IPS-18c (cell line): ENCODE measurements at regions not wholly inside any gene's neighbourhood (a gene's known extent, or its start where the extent isn't known, plus 50 kb on each side); places are given as distances from the start of the nearest gene placed in this dataset.
"Not testable (repeated sequence)": the region's sequence is repeated elsewhere in the genome, so short reads cannot be mapped to it uniquely, and the experiment has no call there.

ENCODE experiments used
- H3K4me3 ChIP-seq: 2 replicates; pipeline ENCODE4 v1.7.0; 2013; ENCODE audit warnings: low read depth, mild to moderate bottlenecking, low read length, moderate library complexity; ENCODE audit not compliant: insufficient read depth
- H3K9me3 ChIP-seq: one replicate; pipeline ENCODE4 v1.6.1; 2013; ENCODE audit warnings: mild to moderate bottlenecking, low read length, moderate library complexity; ENCODE audit not compliant: control insufficient read depth, insufficient read depth

GRCh38 chr12:115323223-115323905 is 639.4 kb upstream of the TBX3 start:
- Histone ChIP-seq H3K9me3 (no peaks in the 10 kb centered on the region), H3K4me3 (no peak overlapping the region)

- H3K4me3 ChIP-seq, result no peak overlapping the region
- no peaks in the 10 kb centered on the region for H3K9me3 ChIP-seq
Observed at GRCh38 chr12:115322275-115322674, 638.3 kb upstream of the TBX3 start.

DNA sequence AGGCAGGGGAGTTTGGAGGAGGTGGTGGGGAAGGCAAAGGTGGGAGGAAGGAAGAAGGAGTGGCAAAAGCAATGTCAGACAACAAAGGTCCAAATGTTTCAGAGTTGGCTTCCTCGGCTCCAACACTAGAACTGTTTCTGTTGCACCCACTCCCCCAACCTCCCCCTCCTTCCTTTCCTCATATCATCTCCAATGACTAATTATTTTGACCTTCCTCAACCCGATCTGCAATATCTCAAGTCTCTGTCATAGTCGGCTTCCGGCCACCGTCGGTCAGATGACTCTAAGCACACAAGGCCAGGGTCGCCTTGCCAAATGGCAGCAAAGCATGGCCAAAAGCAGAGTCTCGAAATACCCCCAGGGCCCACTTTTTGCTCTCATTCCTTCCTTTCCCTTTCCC is 637.0 kb upstream of the TBX3 start:
- H3K4me3 ChIP-seq, result no peak overlapping the region
- no peaks in the 10 kb centered on the region for H3K9me3 ChIP-seq

- Histone ChIP-seq H3K9me3 (no peaks in the 10 kb centered on the region), H3K4me3 (no peak overlapping the region)
Observed at GRCh38 chr12:115320451-115320850, 636.5 kb upstream of the TBX3 start.

DNA sequence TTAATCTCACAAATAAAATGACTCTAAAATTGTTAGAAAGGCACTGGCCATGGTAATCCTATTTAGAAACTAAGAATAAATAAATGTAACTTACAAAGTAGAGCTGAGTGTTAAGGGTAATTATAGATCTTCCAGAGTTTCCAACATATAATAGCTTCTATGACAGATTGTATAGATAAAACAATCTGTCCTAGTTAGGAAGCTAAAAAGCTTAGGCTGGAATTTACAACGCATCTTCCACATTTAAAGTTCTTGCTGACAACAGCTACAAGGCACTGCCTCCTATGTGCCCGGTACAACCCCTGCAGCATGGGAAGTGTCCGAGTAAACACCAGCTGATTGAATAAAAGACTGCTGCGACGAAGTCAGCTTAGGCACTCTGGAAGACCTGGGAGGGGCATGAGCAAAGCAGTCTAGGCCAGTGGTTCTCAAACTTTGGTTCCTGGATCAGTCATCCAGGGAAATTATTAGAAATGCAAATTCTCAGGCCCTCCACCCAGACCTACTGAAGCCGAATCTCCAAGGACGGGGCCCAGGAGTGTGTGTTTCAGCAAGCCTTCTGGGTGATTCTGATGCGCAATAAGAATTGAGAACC is 635.6 kb upstream of the TBX3 start:
- Histone ChIP-seq H3K4me3 (no peak overlapping the region), H3K9me3 (no peaks in the 10 kb centered on the region)

DNA sequence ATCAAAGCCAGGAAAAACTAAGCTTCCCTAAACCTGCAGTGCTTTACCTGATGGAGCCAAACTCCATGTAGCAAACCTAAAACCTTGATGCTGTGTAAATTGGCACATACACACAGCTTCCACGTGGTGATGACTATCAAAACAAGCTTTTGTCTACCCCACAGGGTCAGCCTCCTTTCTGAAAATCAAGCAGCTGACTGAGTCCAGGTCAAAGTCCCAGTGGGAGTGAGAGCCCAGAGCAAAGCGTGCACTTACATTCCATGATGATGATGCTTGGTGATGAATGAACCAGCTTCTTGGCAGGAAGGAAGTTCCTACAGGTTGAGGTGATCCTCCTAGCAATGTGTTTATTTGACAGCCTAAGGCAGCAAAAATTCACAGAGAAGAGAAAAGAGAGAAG is 630.0 kb upstream of the TBX3 start:
- Histone ChIP-seq H3K4me3 (no peak overlapping the region), H3K9me3 (no peaks in the 10 kb centered on the region)

GRCh38 chr12:115312901-115313300 is 628.9 kb upstream of the TBX3 start:
- Histone ChIP-seq H3K9me3 (no peaks in the 10 kb centered on the region), H3K4me3 (no peak overlapping the region)

DNA sequence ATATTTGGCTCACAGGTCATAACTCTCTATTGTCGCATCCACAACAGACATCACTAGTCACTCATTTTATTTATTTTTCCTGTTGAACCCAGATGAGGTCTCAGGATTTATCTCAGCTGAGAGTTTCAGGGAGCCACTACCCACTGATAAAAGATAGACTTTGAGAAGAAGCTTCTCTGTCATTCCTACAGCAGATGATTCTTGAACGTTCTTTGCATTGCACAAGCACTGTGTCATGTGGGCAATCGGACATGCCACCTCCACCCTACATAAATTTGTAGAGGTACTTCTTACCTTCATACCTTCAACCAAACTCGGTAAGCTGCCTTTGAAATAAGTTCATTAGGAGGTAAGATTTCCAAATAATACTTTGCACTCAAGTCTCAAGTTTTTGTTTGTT is 627.9 kb upstream of the TBX3 start:
- Histone ChIP-seq H3K9me3 (no peaks in the 10 kb centered on the region), H3K4me3 (no peak overlapping the region)

DNA sequence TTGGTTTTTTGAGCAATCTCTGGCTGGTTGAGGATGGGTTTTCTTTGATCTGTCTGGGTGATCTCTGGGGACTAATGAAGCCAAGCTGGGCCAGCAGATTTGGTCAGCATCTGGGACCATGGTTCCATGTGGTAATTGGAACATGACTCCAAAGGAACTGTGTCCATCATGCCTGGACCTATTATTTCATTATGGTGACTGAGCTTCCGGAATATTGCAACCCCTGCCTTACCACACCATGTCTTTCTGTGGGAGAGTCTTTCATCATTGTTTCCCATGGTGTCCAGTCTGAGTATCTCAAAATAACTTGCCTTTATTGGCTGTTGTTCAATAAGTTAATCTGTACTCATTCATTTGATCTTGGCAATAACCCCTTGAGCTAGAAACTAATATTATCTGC is 624.9 kb upstream of the TBX3 start:
- Histone ChIP-seq H3K9me3 (no peaks in the 10 kb centered on the region), H3K4me3 (no peak overlapping the region)

GRCh38 chr12:115306380-115306779 is 622.4 kb upstream of the TBX3 start:
- Histone ChIP-seq H3K9me3 (no peaks in the 10 kb centered on the region), H3K4me3 (no peak overlapping the region)

- H3K4me3 ChIP-seq, result no peak overlapping the region
- no peaks in the 10 kb centered on the region for H3K9me3 ChIP-seq
Observed at GRCh38 chr12:115305867-115306266, 621.9 kb upstream of the TBX3 start.

DNA sequence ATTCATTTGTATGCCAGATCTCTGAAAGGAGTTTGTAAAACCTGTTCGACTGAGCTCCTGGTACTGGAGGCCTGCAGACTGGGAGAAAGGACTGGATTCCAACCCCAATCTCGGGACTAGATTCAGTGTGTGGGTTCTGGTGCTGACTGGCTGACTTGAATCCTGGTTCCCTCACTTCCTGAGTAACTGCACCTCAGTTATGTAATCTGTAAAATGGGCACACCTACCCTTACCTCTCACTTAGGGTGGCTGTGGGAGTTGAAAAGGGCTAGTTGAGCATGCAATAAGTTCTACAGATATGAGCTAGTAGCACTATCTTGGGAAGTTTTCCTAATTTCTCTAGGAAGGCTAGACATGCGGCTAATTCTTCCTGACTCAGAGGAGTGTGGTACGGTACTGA is 621.3 kb upstream of the TBX3 start:
- no peaks in the 10 kb centered on the region for H3K9me3 ChIP-seq
- H3K4me3 ChIP-seq, result no peak overlapping the region

DNA sequence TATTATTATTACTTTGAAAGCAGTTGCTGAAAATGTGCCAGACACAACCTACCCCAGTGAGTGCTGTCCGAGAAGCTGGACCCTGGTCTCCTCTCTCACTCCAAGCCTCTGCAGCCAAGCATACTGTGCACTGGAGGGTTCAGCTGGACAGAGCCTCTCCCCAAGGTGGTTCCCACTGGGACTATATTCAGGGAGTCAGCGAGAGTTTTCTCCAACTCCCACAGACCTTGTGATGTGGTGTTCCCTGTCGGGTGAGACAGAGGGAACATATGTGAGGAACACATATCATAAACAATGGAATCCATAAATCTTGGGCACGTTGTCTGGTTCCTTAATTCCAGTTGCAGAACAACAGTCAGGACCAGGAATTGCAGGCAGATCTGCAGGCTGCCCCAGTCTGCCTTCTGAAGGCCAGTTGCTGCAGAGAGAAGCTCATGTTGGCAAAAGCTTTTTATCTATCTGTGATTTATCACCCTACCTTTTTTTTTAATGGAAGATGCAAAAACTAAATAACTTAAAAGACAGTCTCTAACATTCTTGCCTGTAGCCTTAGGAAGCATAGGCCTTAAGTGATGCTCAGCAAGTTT is 619.8 kb upstream of the TBX3 start:
- no peak overlapping the region for H3K4me3 ChIP-seq
- H3K9me3 ChIP-seq, result no peaks in the 10 kb centered on the region

GRCh38 chr12:115297445-115297844 is 613.5 kb upstream of the TBX3 start:
- Histone ChIP-seq H3K4me3 (no peak overlapping the region), H3K9me3 (no peaks in the 10 kb centered on the region)

DNA sequence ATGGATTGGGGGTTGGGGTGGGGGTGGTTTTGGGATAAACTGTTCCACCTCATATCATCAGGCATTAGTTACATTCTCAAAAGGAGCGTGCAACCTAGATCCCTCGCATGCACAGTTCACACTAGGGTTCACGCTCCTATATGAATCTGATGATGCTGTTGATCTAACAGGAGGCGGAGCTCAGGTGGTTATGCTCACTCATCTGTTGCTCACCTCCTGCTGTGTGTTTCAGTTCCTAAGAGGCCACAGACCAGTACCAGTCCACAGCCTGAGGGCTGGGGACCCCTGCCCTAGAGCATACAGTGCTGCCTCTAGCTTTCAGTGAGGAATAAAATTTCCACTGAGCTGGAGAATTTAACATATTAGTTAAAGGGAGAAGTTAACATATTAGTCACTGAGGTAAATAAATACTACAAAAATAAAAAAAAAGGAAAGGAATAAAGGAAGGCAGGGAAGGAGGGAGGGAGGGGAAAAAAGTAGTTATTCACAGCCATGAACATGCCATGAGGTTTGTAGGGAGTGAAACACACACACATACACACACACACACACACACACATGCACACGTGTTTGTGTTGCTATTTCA is 612.7 kb upstream of the TBX3 start:
- Histone ChIP-seq H3K4me3 (no peak overlapping the region), H3K9me3 (no peaks in the 10 kb centered on the region)

- no peaks in the 10 kb centered on the region for H3K9me3 ChIP-seq
- H3K4me3 ChIP-seq, result no peak overlapping the region
Observed at GRCh38 chr12:115295886-115296285, 611.9 kb upstream of the TBX3 start.

DNA sequence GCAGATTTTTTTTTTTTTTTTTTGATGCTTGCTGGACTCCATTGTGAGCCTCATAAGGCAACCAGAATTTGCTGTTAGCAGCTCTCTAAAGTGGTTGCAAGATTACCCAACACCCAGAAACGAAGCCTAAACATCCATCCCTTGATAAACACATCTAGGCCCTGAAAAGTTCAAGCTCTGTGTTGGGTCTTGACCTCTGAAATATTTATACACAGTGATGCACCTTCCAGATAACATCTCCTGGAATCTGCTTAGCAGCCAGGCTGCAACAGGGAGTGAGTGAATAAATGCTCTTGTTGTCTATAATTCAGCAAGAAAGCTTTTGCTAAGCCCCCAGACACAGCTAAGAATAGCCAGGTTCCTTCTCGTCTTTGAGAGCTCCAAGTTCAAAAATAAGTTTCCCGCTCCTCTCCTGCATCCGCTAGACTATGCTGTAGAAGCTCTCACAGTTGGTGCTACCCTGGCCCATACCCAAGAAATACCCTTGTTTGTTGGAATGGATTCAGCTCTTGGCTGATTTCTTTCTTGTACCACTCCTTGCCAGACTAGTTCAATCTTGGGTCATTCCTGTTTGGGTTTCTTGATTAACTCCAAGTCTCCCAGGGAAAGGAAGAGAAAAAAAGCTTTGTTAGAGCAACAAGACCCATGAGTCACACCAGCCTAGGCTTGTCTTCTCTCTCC is 610.6 kb upstream of the TBX3 start:
- no peak overlapping the region for H3K4me3 ChIP-seq
- no peaks in the 10 kb centered on the region for H3K9me3 ChIP-seq

DNA sequence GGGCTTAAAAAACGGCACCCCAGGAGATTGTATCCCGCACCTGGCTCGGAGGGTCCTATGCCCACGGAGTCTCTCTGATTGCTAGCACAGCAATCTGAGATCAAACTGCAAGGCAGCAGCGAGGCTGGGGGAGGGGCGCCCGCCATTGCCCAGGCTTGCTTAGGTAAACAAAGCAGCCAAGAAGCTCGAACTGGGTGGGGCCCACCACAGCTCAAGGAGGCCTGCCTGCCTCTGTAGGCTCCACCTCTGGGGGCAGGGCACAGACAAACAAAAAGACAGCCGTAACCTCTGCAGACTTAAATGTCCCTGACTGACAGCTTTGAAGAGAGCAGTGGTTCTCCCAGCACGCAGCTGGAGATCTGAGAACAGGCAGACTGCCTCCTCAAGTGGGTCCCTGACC is 601.5 kb upstream of the TBX3 start:
- not testable (repeated sequence) for H3K4me3 ChIP-seq, H3K9me3 ChIP-seq
